GM23248 (cell line): ENCODE measurements at regions not wholly inside any gene's neighbourhood (a gene's known extent, or its start where the extent isn't known, plus 50 kb on each side); places are given as distances from the start of the nearest gene placed in this dataset.

Experiments used
- EZH2 ChIP-seq: fragments of 200-600 bp; sonication (generic); IDR thresholded peaks from 2 replicates; pipeline ENCODE4 v1.6.1; 2018; ENCODE audit warnings: antibody characterized with exemption, mild to moderate bottlenecking; ENCODE audit not compliant: insufficient read depth, poor library complexity, severe bottlenecking
- EZH2phosphoT487 ChIP-seq: fragments of 200-600 bp; sonication (generic); IDR thresholded peaks from 2 replicates; pipeline ENCODE4 v1.6.1; 2018; ENCODE audit warnings: antibody characterized with exemption, moderate library complexity, mild to moderate bottlenecking, low read depth; ENCODE audit not compliant: insufficient read depth

DNA sequence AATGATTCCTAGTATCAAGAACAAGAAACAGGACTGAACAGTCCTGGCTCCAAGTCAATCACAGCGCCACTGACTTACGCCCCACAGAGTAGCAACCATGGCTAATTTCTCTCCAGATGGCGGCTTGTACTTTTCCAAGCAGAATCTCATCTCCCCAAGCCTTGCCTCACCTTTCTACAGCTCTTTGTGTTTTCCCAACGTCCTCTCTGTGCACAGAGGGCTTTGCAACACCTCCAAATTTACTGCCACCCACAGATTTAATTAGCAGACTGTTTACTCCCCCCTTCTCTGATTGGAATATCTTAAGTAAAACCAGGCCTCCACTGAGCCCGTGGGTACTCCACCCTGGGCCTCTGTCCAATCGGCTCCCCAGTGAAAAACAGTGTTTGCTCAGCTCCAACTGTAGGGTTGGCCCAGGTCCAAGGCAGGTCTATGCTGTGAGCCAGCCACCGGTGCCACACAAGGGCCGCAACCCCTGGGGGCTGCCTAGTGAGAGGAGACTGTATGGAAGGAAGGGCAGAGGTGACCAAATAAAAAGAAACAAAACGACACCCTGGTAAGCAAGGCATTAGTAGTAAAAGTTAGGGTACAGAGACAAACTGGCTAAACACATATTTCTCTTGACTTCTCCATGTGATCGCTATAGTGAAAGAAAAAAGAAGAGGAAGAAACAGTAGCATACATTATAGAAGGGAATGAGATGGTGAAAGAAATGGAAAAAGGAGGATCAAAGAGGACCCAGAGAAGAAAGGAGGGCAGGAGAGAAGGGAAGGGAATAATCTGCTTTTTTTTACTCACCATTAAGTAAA is 128.4 kb upstream of the SOD1 start:
- TF ChIP-seq EZH2phosphoT487 (no peak), EZH2 (no peak)
